GM18858 (cell line): ENCODE measurements at regions not wholly inside any gene's neighbourhood (a gene's known extent, or its start where the extent isn't known, plus 50 kb on each side); places are given as distances from the start of the nearest gene placed in this dataset.

Source experiments
- ATAC-seq: cut with Tn5 transposase; IDR thresholded peaks from one replicate; pipeline ENCODE4 v1.9.1; 2021; ENCODE audit not compliant: unreplicated experiment

GRCh38 chr2:23323198-23323916 lies 61.6 kb upstream of the KLHL29 start:
- ATAC-seq, result no peak

DNA sequence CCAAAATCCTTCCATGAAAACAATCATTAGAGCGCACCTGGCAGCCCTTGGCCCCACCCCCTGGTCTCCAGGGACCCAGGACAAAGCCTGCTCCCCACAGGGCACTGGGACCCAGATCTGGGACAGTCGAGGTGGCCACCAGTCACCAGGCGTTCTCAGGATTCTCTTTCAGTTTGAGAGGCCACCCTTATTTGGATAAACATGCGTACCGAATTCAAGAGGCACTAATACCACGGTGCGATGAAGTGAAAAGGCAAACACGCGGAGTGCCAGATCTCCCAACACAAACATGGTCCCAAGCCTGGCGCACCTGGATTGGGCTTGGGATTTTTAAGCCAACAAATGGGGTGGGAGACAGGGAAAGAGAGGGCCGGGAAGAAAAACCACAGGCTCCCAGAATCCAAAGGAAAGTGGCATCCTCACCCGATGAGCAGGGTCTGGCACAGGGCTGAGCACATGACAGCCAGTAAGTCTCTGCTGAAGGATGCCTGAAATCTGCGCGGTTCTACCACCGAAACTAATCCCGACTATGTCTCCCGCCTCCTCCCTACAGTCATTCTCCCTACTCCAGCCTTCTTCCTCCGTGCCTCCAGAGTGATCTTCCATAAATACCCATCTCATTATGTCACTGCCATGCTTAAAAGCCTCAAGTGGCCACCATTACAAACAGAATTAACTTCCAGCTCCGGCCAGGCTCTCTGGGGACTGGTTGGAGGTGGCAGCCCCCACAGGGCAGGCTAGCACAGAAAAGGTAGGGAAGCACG lies 60.9 kb upstream of the KLHL29 start:
- ATAC-seq, result no peak

- no peak for ATAC-seq
Observed at GRCh38 chr2:23326330-23326729, 58.6 kb upstream of the KLHL29 start.

GRCh38 chr2:23327416-23327815 lies 57.6 kb upstream of the KLHL29 start:
- ATAC-seq, result no peak

- ATAC-seq, result no peak
Observed at GRCh38 chr2:23327887-23328286, 57.1 kb upstream of the KLHL29 start.

- ATAC-seq, result no peak
Observed at GRCh38 chr2:23330214-23330613, 54.8 kb upstream of the KLHL29 start.
